ENCODE measurements at regions not wholly inside any gene's neighbourhood (a gene's known extent, or its start where the extent isn't known, plus 50 kb on each side); places are given as distances from the start of the nearest gene placed in this dataset.

DNA sequence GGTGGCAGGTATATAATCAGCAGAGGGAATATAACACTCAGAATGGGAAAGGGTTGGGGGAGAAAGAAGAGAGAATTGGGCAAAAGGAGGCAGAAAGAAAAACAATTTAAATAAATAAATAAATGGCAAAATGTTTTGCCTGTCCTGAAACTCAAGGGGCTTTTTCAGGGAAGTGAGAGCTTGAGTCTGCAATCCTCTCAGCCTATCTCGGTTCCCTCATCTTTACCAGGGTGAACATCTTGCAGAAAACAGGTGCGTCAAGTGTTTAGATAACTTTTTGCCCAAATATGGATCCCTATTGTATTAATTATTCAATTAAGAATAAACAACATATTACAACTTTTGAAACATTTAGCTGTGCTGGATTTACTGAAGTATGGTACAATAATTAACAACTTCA lies 343.0 kb upstream of the EDIL3 start:
- Mint-ChIP-seq H3K4me3 (no peak overlapping the region), H3K4me1 (ENCODE audit: unreplicated experiment) (no peaks in the 10 kb centered on the region), H3K27ac (no peak overlapping the region), H3K9me3 (no peaks in the 10 kb centered on the region), H3K36me3 (no peaks in the 10 kb centered on the region), H3K27me3 (no peaks in the 10 kb centered on the region)
- TF ChIP-seq CTCF (conservative IDR thresholded peaks at IDR 0.05) = no peak
- DNase-seq (ENCODE audit: extremely low spot score, unreplicated experiment) = no peak

GRCh38 chr5:84725946-84726570 lies 341.4 kb upstream of the EDIL3 start:
- no peak overlapping the region for H3K27ac Mint-ChIP-seq
- H3K9me3 Mint-ChIP-seq = no peaks in the 10 kb centered on the region

DNA sequence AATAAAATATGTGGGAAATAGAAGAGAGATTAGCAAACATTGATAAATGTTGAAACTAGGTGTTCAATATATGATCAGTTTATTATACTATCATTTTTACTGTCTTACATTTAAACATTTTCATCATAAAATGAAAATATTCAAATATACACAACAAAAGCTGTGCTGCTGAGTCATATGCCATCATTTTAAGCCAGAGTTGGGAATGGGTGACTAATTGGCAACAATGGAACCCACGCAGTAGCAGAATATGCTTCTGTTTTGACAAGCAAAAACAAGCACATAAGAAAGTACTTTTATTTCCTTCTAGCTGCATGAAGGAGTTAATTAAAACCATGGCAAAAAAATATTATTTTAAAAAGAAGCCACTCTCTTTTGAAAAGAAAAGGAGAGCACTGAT lies 340.0 kb upstream of the EDIL3 start:
- TF ChIP-seq CTCF (conservative IDR thresholded peaks at IDR 0.05) = no peak
- Mint-ChIP-seq H3K9me3 (no peaks in the 10 kb centered on the region), H3K4me1 (ENCODE audit: unreplicated experiment) (no peaks in the 10 kb centered on the region), H3K4me3 (no peak overlapping the region), H3K27me3 (no peaks in the 10 kb centered on the region), H3K27ac (no peak overlapping the region), H3K36me3 (no peaks in the 10 kb centered on the region)
- no peak for DNase-seq (ENCODE audit: extremely low spot score, unreplicated experiment)

More at GRCh38 chr5:84725946-84726570, 341.4 kb upstream of the EDIL3 start:
- H3K36me3 Mint-ChIP-seq = no peaks in the 10 kb centered on the region
- no peak for TF ChIP-seq CTCF (conservative IDR thresholded peaks at IDR 0.05)
- no peaks in the 10 kb centered on the region for H3K4me1 Mint-ChIP-seq (ENCODE audit: unreplicated experiment)
- no peaks in the 10 kb centered on the region for H3K27me3 Mint-ChIP-seq
- H3K4me3 Mint-ChIP-seq = no peak overlapping the region
- DNase-seq (ENCODE audit: extremely low spot score, unreplicated experiment) = no peak

DNA sequence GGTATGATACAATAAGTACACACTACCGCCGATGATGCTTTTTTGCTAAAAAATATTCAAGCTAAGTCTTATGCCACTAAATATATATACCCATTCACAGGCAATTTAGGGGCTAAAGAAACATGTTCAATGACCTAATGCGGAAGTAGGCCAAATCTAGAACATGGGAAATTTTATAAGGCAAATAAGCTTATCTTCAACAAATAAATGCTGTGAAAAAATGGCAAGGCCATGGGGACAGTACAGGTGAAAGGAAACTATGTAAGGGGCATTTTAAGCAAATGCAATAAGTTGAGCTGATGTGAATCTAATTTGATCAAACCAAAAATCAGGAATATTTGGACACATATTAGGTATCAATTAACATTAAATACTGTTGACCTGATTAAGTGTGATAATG lies 339.5 kb upstream of the EDIL3 start:
- no peaks in the 10 kb centered on the region for H3K9me3 Mint-ChIP-seq
- no peak overlapping the region for H3K27ac Mint-ChIP-seq
- no peak for DNase-seq (ENCODE audit: extremely low spot score, unreplicated experiment)
- H3K4me1 Mint-ChIP-seq (ENCODE audit: unreplicated experiment) = no peaks in the 10 kb centered on the region
- H3K27me3 Mint-ChIP-seq = no peaks in the 10 kb centered on the region
- no peak overlapping the region for H3K4me3 Mint-ChIP-seq
- no peaks in the 10 kb centered on the region for H3K36me3 Mint-ChIP-seq
- no peak for TF ChIP-seq CTCF (conservative IDR thresholded peaks at IDR 0.05)

DNA sequence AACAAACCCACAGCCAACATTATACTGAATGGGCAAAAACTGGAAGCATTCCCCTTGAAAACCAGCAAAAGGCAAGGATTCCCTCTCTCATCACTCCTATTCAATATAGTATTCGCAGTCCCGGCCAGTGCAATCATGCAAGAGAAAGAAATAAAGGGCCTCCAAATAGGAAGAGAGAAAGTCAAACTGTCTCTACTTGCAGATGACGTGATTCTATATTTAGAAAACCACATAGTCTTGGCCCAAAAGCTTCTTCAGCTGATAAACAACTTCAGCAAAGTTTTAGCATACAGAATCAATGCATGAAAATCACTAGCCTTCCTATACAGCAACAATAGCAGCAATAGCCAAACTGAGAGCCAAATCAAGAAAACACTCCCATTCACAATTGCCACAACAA lies 333.7 kb upstream of the EDIL3 start:
- H3K4me1 Mint-ChIP-seq (ENCODE audit: unreplicated experiment) = no peaks in the 10 kb centered on the region
- H3K27me3 Mint-ChIP-seq = no peaks in the 10 kb centered on the region
- no peak overlapping the region for H3K27ac Mint-ChIP-seq
- no peaks in the 10 kb centered on the region for H3K36me3 Mint-ChIP-seq
- no peaks in the 10 kb centered on the region for H3K9me3 Mint-ChIP-seq
- DNase-seq (ENCODE audit: extremely low spot score, unreplicated experiment) = no peak
- H3K4me3 Mint-ChIP-seq = no peak overlapping the region
- TF ChIP-seq CTCF (conservative IDR thresholded peaks at IDR 0.05) = no peak

DNA sequence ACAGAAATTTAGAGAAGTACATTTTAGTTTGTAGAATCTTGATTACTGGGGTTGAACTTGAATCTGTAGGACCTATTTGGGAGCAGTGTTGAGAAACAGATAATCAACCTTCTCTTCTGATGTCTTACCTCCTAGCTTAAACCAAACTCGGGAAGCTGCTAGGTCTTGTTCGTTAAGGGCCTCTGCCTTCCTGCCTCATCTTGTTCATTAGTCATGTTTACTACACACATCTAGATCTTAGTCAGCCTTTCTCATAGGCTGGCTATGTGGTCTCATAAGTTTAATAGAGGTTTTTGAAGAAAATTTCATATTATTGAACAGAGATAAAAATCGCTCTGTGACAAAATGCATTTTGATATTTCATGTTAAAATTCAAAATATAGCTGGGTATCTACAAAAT lies 331.0 kb upstream of the EDIL3 start:
- no peak for DNase-seq (ENCODE audit: extremely low spot score, unreplicated experiment)
- Mint-ChIP-seq H3K27me3 (no peaks in the 10 kb centered on the region), H3K27ac (no peak overlapping the region), H3K9me3 (no peaks in the 10 kb centered on the region), H3K36me3 (no peaks in the 10 kb centered on the region), H3K4me1 (ENCODE audit: unreplicated experiment) (no peaks in the 10 kb centered on the region), H3K4me3 (no peak overlapping the region)
- no peak for TF ChIP-seq CTCF (conservative IDR thresholded peaks at IDR 0.05)

Data from type B pancreatic cell (in vitro differentiated cells).